ENCODE measurements at regions not wholly inside any gene's neighbourhood (a gene's known extent, or its start where the extent isn't known, plus 50 kb on each side); places are given as distances from the start of the nearest gene placed in this dataset.

- Histone ChIP-seq H3K36me3 (ENCODE audit: control insufficient read depth in 4 of 4, insufficient read depth in 4 of 4, low read length in 3 of 4) (no peaks in the 10 kb centered on the region), H3K27ac (ENCODE audit: insufficient read depth in 1 of 2, low read depth in 1 of 2, low read length in 2 of 2, poor library complexity in 1 of 2, severe bottlenecking in 2 of 2) (no peak overlapping the region), H3K27me3 (replicated peaks in 2 of 5; ENCODE audit: control insufficient read depth in 4 of 5, insufficient read depth in 5 of 5, low read length in 4 of 5) (no peaks in the 10 kb centered on the region), H3K9me3 (ENCODE audit: control extremely low read depth in 1 of 5, control insufficient read depth in 4 of 5, insufficient read depth in 2 of 5, low read depth in 1 of 5, low read length in 4 of 5) (peaks cover 0 to 16% (median 3%) of the 10 kb centered on the region in 5 experiments), H3K4me3 (ENCODE audit: control insufficient read depth in 1 of 7, extremely low read depth in 1 of 7, insufficient read depth in 4 of 7, low read depth in 2 of 7, low read length in 6 of 7) (no peak overlapping the region), H3K4me1 (ENCODE audit: control extremely low read depth in 1 of 4, control insufficient read depth in 4 of 4, insufficient read depth in 4 of 4, low read length in 3 of 4) (peaks cover 0 to 8% (median 2%) of the 10 kb centered on the region in 4 experiments)
- peak in 2 of 3 donors; percentile 41 to 43 for DNase-seq
- CTCF ChIA-PET = interaction anchor here (0.6 to 2.2 kb wide), 7 partner anchors 9 to 32 kb away, joined by 3 to 17 read pairs (median 5); no protein-coding TSS in a partner anchor
- 100% methylated on average over 1 of the region's 4 CpGs for WGBS (ENCODE audit: insufficient coverage)
- POLR2A ChIA-PET = no interaction called here
Observed at GRCh38 chr21:15520811-15521643, 208.8 kb upstream of the USP25 start.

DNA sequence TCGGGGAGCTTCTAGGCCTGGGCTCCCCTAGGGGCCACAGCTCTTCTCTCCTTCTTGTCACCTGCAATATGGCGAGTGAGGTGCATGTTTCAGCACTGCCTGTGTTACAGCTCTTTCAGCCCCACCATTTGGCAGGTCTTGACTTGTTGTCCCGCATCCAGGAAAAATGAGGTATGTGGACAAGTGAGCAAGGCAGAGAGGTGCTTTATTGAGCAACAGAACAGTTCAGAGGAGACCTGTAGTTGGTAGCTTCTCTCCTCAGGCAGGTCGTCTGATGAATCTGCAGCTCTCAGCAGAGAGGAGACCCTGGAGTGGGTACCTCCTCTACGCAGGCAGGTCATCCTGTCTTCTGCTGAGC is 208.2 kb upstream of the USP25 start:
- ChIA-PET POLR2A (no interaction called here), CTCF (interaction anchor here (1.0 to 2.2 kb wide), 6 partner anchors 10 to 31 kb away, joined by 3 to 17 read pairs (median 6); no protein-coding TSS in a partner anchor)
- peaks cover 0 to 16% (median 3%) of the 10 kb centered on the region in 5 experiments for H3K9me3 ChIP-seq (ENCODE audit: control extremely low read depth in 1 of 5, control insufficient read depth in 4 of 5, insufficient read depth in 2 of 5, low read depth in 1 of 5, low read length in 4 of 5)
- no peak for DNase-seq
- WGBS (ENCODE audit: insufficient coverage) = 96% methylated on average over 3 of the region's 5 CpGs
- H3K4me3 ChIP-seq (ENCODE audit: control insufficient read depth in 1 of 7, extremely low read depth in 1 of 7, insufficient read depth in 4 of 7, low read depth in 2 of 7, low read length in 6 of 7) = no peak overlapping the region
- no peaks in the 10 kb centered on the region for H3K27me3 ChIP-seq (replicated peaks in 2 of 5; ENCODE audit: control insufficient read depth in 4 of 5, insufficient read depth in 5 of 5, low read length in 4 of 5)
- no peak overlapping the region for H3K27ac ChIP-seq (ENCODE audit: insufficient read depth in 1 of 2, low read depth in 1 of 2, low read length in 2 of 2, poor library complexity in 1 of 2, severe bottlenecking in 2 of 2)
- H3K4me1 ChIP-seq (ENCODE audit: control extremely low read depth in 1 of 4, control insufficient read depth in 4 of 4, insufficient read depth in 4 of 4, low read length in 3 of 4) = peaks cover 3 to 14% (median 4%) of the 10 kb centered on the region in 4 experiments
- H3K36me3 ChIP-seq (ENCODE audit: control insufficient read depth in 4 of 4, insufficient read depth in 4 of 4, low read length in 3 of 4) = no peaks in the 10 kb centered on the region

GRCh38 chr21:15522148-15522547 is 207.6 kb upstream of the USP25 start:
- H3K4me1 ChIP-seq (ENCODE audit: control extremely low read depth in 1 of 4, control insufficient read depth in 4 of 4, insufficient read depth in 4 of 4, low read length in 3 of 4) = peaks cover 7 to 19% (median 9%) of the 10 kb centered on the region in 4 experiments
- ChIA-PET CTCF (interaction anchor here (0.8 to 2.3 kb wide), 6 partner anchors 12 to 31 kb away, joined by 3 to 17 read pairs (median 6); no protein-coding TSS in a partner anchor), POLR2A (no interaction called here)
- no peak for DNase-seq
- H3K27me3 ChIP-seq (replicated peaks in 2 of 5; ENCODE audit: control insufficient read depth in 4 of 5, insufficient read depth in 5 of 5, low read length in 4 of 5) = no peaks in the 10 kb centered on the region
- WGBS (ENCODE audit: insufficient coverage) = 100% methylated on average over 4 of the region's 5 CpGs
- no peak overlapping the region for H3K27ac ChIP-seq (ENCODE audit: insufficient read depth in 1 of 2, low read depth in 1 of 2, low read length in 2 of 2, poor library complexity in 1 of 2, severe bottlenecking in 2 of 2)
- H3K9me3 ChIP-seq (ENCODE audit: control extremely low read depth in 1 of 5, control insufficient read depth in 4 of 5, insufficient read depth in 2 of 5, low read depth in 1 of 5, low read length in 4 of 5) = peaks cover 0 to 16% (median 3%) of the 10 kb centered on the region in 5 experiments
- H3K4me3 ChIP-seq (ENCODE audit: control insufficient read depth in 1 of 7, extremely low read depth in 1 of 7, insufficient read depth in 4 of 7, low read depth in 2 of 7, low read length in 6 of 7) = no peak overlapping the region
- no peaks in the 10 kb centered on the region for H3K36me3 ChIP-seq (ENCODE audit: control insufficient read depth in 4 of 4, insufficient read depth in 4 of 4, low read length in 3 of 4)

- no peak overlapping the region for H3K4me3 ChIP-seq (ENCODE audit: control insufficient read depth in 1 of 7, extremely low read depth in 1 of 7, insufficient read depth in 4 of 7, low read depth in 2 of 7, low read length in 6 of 7)
- no peaks in the 10 kb centered on the region for H3K36me3 ChIP-seq (ENCODE audit: control insufficient read depth in 4 of 4, insufficient read depth in 4 of 4, low read length in 3 of 4)
- ChIA-PET CTCF (interaction anchor here (1.5 to 3.2 kb wide), 2 partner anchors 9 to 32 kb away, joined by 3 to 15 read pairs; no protein-coding TSS in a partner anchor), POLR2A (interaction anchor here (0.6 to 1.2 kb wide), 2 partner anchors 11 to 27 kb away, joined by 3 to 4 read pairs; no protein-coding TSS in a partner anchor)
- H3K27ac ChIP-seq (ENCODE audit: insufficient read depth in 1 of 2, low read depth in 1 of 2, low read length in 2 of 2, poor library complexity in 1 of 2, severe bottlenecking in 2 of 2) = no peak overlapping the region
- H3K4me1 ChIP-seq (ENCODE audit: control extremely low read depth in 1 of 4, control insufficient read depth in 4 of 4, insufficient read depth in 4 of 4, low read length in 3 of 4) = peaks cover 15 to 35% (median 19%) of the 10 kb centered on the region in 4 experiments
- H3K27me3 ChIP-seq (replicated peaks in 2 of 5; ENCODE audit: control insufficient read depth in 4 of 5, insufficient read depth in 5 of 5, low read length in 4 of 5) = no peaks in the 10 kb centered on the region
- peaks cover 0 to 11% (median 0%) of the 10 kb centered on the region in 5 experiments for H3K9me3 ChIP-seq (ENCODE audit: control extremely low read depth in 1 of 5, control insufficient read depth in 4 of 5, insufficient read depth in 2 of 5, low read depth in 1 of 5, low read length in 4 of 5)
- DNase-seq = no peak
Observed at GRCh38 chr21:15524855-15525254, 204.9 kb upstream of the USP25 start.

DNA sequence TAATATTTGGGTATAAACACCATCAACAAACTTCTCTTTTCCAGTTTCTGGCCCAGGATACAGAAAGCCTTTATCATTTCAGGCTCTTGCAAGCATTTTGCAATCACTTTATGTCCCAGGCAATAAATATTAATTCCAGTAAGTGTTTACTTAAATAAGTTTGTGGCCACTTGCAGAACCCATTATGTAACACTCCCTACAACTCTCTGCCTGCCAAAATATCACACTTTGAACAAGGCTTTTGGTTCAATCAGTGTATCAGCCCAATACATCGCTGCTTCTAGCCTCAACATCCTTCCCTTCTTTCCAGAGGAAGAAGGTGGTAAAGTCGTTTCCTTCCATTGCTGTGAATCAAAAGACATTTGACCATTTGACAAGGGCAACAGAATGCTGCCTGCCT is 203.0 kb upstream of the USP25 start:
- Histone ChIP-seq H3K9me3 (ENCODE audit: control extremely low read depth in 1 of 5, control insufficient read depth in 4 of 5, insufficient read depth in 2 of 5, low read depth in 1 of 5, low read length in 4 of 5) (peaks cover 0 to 6% (median 0%) of the 10 kb centered on the region in 5 experiments), H3K4me1 (ENCODE audit: control extremely low read depth in 1 of 4, control insufficient read depth in 4 of 4, insufficient read depth in 4 of 4, low read length in 3 of 4) (peaks cover 15 to 29% (median 17%) of the 10 kb centered on the region in 4 experiments), H3K4me3 (ENCODE audit: control insufficient read depth in 1 of 7, extremely low read depth in 1 of 7, insufficient read depth in 4 of 7, low read depth in 2 of 7, low read length in 6 of 7) (peak overlapping the region in 2 of 7 experiments; percentile 45 to 46), H3K27me3 (replicated peaks in 2 of 5; ENCODE audit: control insufficient read depth in 4 of 5, insufficient read depth in 5 of 5, low read length in 4 of 5) (no peaks in the 10 kb centered on the region), H3K27ac (ENCODE audit: insufficient read depth in 1 of 2, low read depth in 1 of 2, low read length in 2 of 2, poor library complexity in 1 of 2, severe bottlenecking in 2 of 2) (no peak overlapping the region), H3K36me3 (ENCODE audit: control insufficient read depth in 4 of 4, insufficient read depth in 4 of 4, low read length in 3 of 4) (no peaks in the 10 kb centered on the region)
- ChIA-PET POLR2A (interaction anchor here (1.6 kb wide), 1 partner anchor 15 kb away, joined by 3 read pairs; no protein-coding TSS in a partner anchor), CTCF (no interaction called here)
- peak; percentile 19 to 66 (median 52) for DNase-seq
- WGBS (ENCODE audit: insufficient coverage) = 0% methylated on average over 2 of the region's 2 CpGs

DNA sequence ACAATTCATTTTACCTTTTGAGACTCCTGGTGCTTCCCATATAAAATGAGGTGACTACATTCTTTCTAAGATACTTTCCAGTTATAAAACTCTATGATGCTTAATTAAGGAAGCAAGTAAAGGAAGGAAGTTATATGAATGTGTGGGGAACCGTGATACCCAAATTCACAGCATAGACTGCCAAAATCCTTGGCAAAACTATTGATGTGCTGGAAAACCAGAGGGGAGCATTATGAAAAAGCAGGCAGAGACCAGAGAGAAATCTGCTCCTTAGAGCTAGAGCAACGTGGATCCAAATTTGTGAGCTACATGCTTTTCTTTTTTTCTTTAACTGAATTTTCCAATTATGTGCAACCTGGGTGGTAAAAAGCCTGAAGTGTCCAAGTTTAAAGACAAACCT is 201.4 kb upstream of the USP25 start:
- CTCF ChIA-PET = interaction anchor here (0.8 to 1.1 kb wide), 4 partner anchors 11 to 46 kb away, joined by 3 to 4 read pairs (median 3); no protein-coding TSS in a partner anchor
- DNase-seq = peak in 1 of 3 donors; percentile 32
- POLR2A ChIA-PET = interaction anchor here (1.4 to 1.6 kb wide), 2 partner anchors 9 to 14 kb away, joined by 3 read pairs; no protein-coding TSS in a partner anchor
- peaks cover 0 to 4% (median 0%) of the 10 kb centered on the region in 5 experiments for H3K9me3 ChIP-seq (ENCODE audit: control extremely low read depth in 1 of 5, control insufficient read depth in 4 of 5, insufficient read depth in 2 of 5, low read depth in 1 of 5, low read length in 4 of 5)
- WGBS (ENCODE audit: insufficient coverage) = 20% methylated on average over 2 of the region's 2 CpGs
- H3K27me3 ChIP-seq (replicated peaks in 2 of 5; ENCODE audit: control insufficient read depth in 4 of 5, insufficient read depth in 5 of 5, low read length in 4 of 5) = no peaks in the 10 kb centered on the region
- no peak overlapping the region for H3K27ac ChIP-seq (ENCODE audit: insufficient read depth in 1 of 2, low read depth in 1 of 2, low read length in 2 of 2, poor library complexity in 1 of 2, severe bottlenecking in 2 of 2)
- no peak overlapping the region for H3K4me3 ChIP-seq (ENCODE audit: control insufficient read depth in 1 of 7, extremely low read depth in 1 of 7, insufficient read depth in 4 of 7, low read depth in 2 of 7, low read length in 6 of 7)
- H3K36me3 ChIP-seq (ENCODE audit: control insufficient read depth in 4 of 4, insufficient read depth in 4 of 4, low read length in 3 of 4) = no peaks in the 10 kb centered on the region
- H3K4me1 ChIP-seq (ENCODE audit: control extremely low read depth in 1 of 4, control insufficient read depth in 4 of 4, insufficient read depth in 4 of 4, low read length in 3 of 4) = peaks cover 15 to 29% (median 17%) of the 10 kb centered on the region in 4 experiments

- 100% methylated on average over 3 of the region's 3 CpGs for WGBS (ENCODE audit: insufficient coverage)
- no peak for DNase-seq
- no peaks in the 10 kb centered on the region for H3K36me3 ChIP-seq (ENCODE audit: control insufficient read depth in 4 of 4, insufficient read depth in 4 of 4, low read length in 3 of 4)
- H3K4me1 ChIP-seq (ENCODE audit: control extremely low read depth in 1 of 4, control insufficient read depth in 4 of 4, insufficient read depth in 4 of 4, low read length in 3 of 4) = peaks cover 12 to 41% (median 20%) of the 10 kb centered on the region in 4 experiments
- H3K9me3 ChIP-seq (ENCODE audit: control extremely low read depth in 1 of 5, control insufficient read depth in 4 of 5, insufficient read depth in 2 of 5, low read depth in 1 of 5, low read length in 4 of 5) = peaks cover 0 to 4% (median 0%) of the 10 kb centered on the region in 5 experiments
- H3K27ac ChIP-seq (ENCODE audit: insufficient read depth in 1 of 2, low read depth in 1 of 2, low read length in 2 of 2, poor library complexity in 1 of 2, severe bottlenecking in 2 of 2) = no peak overlapping the region
- ChIA-PET CTCF (interaction anchor here (1.6 to 4.2 kb wide), 4 partner anchors 7 to 467 kb away, joined by 4 to 30 read pairs (median 16); partner anchors contain the start of gene NRIP1), POLR2A (no interaction called here)
- H3K4me3 ChIP-seq (ENCODE audit: control insufficient read depth in 1 of 7, extremely low read depth in 1 of 7, insufficient read depth in 4 of 7, low read depth in 2 of 7, low read length in 6 of 7) = no peak overlapping the region
- no peaks in the 10 kb centered on the region for H3K27me3 ChIP-seq (replicated peaks in 2 of 5; ENCODE audit: control insufficient read depth in 4 of 5, insufficient read depth in 5 of 5, low read length in 4 of 5)
Observed at GRCh38 chr21:15531986-15532385, 197.8 kb upstream of the USP25 start.
